ENCODE measurements at regions not wholly inside any gene's neighbourhood (a gene's known extent, or its start where the extent isn't known, plus 50 kb on each side); places are given as distances from the start of the nearest gene placed in this dataset.

DNA sequence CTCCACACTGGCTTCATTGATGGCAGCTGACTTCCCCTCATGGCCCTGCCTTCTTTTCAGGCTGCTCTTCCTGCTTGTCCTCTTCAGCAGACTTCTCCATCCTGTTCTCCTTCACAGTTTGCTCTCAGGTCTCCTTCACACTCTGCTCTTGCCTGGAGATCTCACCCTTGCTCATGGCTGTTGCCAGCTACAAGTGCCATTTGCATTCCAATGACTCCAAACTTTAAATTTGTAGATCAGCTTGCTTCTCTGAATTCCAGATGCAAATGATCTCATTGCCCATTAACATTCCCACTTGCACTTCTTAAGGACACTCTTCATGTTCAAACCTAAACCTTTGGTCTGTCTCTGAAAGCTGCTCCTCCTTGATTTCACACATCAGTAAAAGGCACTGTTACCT lies 343.0 kb downstream of the QKI start:
- DNase-seq (ENCODE audit: low read depth, low spot score), result no peak
- no peak for FAIRE-seq
- dilution Hi-C loops (cut with MboI; ENCODE audit: extremely low pct_ligation_motif_present, low sequenced_read_pairs), result no loop called here
- no peak overlapping the region for H3K9ac ChIP-seq (ENCODE audit: control insufficient read depth, extremely low read depth, insufficient read depth, low read length)
- H3K36me3 ChIP-seq (ENCODE audit: control insufficient read depth in 2 of 2, extremely low read depth in 1 of 2, insufficient read depth in 2 of 2, low read length in 2 of 2), result no peaks in the 10 kb centered on the region
- H3K4me2 ChIP-seq (ENCODE audit: control insufficient read depth, extremely low read depth, insufficient read depth, low read depth, low read length), result no peak overlapping the region
- no peak overlapping the region for H2AFZ ChIP-seq (ENCODE audit: control insufficient read depth, low read length)
- peaks cover 1% of the 10 kb centered on the region for H3K9me3 ChIP-seq (ENCODE audit: control insufficient read depth, low read depth, low read length)
- H3K27ac ChIP-seq (ENCODE audit: control insufficient read depth, insufficient read depth, low read length), result no peak overlapping the region
- H3K79me2 ChIP-seq (ENCODE audit: control insufficient read depth, insufficient read depth, low read length), result no peaks in the 10 kb centered on the region
- no peak for TF ChIP-seq CTCF (optimal IDR thresholded peaks at IDR 0.05 in 1 of 3, IDR thresholded peaks at IDR 0.05 in 1 of 3, conservative IDR thresholded peaks at IDR 0.05 in 1 of 3; ENCODE audit: extremely low read depth in 1 of 3, insufficient read depth in 2 of 3, low read length in 3 of 3)
- no peak for TF ChIP-seq EZH2 (IDR thresholded peaks at IDR 0.05; ENCODE audit: low read length)
- no peaks in the 10 kb centered on the region for H3K9me1 ChIP-seq (ENCODE audit: control insufficient read depth, extremely low read depth, insufficient read depth, low read length)
- H3K4me1 ChIP-seq (ENCODE audit: control insufficient read depth, extremely low read depth, insufficient read depth, low read length), result no peaks in the 10 kb centered on the region
- no peak overlapping the region for H3K4me3 ChIP-seq (ENCODE audit: control insufficient read depth in 2 of 3, extremely low read depth in 1 of 3, insufficient read depth in 2 of 3, low read depth in 1 of 3, low read length in 3 of 3)
- H3K27me3 ChIP-seq (ENCODE audit: control insufficient read depth, extremely low read depth, insufficient read depth, low read length), result no peaks in the 10 kb centered on the region
- H4K20me1 ChIP-seq (ENCODE audit: control insufficient read depth, extremely low read depth, insufficient read depth, low read length), result no peaks in the 10 kb centered on the region

DNA sequence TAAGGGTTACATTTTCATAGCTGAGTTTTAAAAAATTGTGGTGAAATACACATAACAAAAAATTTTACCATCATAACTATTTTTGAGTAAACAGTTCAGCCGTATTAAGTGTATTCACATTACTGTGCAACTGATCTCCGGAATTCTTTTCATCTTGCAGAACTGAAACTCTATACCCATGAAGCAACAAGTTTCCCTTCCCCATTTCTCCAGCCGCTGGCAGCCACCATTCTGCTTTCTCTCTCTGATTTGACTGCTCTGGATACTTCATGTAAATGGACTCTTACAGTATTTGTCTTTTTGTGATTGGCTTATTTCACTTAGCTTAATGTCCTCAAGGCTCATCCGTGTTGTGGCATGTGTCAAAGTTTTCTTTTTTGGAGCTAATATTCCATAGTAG lies 341.6 kb downstream of the QKI start:
- Histone ChIP-seq H3K36me3 (ENCODE audit: control insufficient read depth in 2 of 2, extremely low read depth in 1 of 2, insufficient read depth in 2 of 2, low read length in 2 of 2) (no peaks in the 10 kb centered on the region), H3K4me2 (ENCODE audit: control insufficient read depth, extremely low read depth, insufficient read depth, low read depth, low read length) (no peak overlapping the region), H2AFZ (ENCODE audit: control insufficient read depth, low read length) (no peak overlapping the region), H3K4me3 (ENCODE audit: control insufficient read depth in 2 of 3, extremely low read depth in 1 of 3, insufficient read depth in 2 of 3, low read depth in 1 of 3, low read length in 3 of 3) (no peak overlapping the region), H3K9me3 (ENCODE audit: control insufficient read depth, low read depth, low read length) (peaks cover 1% of the 10 kb centered on the region), H3K4me1 (ENCODE audit: control insufficient read depth, extremely low read depth, insufficient read depth, low read length) (peaks cover 5% of the 10 kb centered on the region), H3K9me1 (ENCODE audit: control insufficient read depth, extremely low read depth, insufficient read depth, low read length) (no peaks in the 10 kb centered on the region), H3K79me2 (ENCODE audit: control insufficient read depth, insufficient read depth, low read length) (no peaks in the 10 kb centered on the region), H4K20me1 (ENCODE audit: control insufficient read depth, extremely low read depth, insufficient read depth, low read length) (no peaks in the 10 kb centered on the region), H3K9ac (ENCODE audit: control insufficient read depth, extremely low read depth, insufficient read depth, low read length) (no peak overlapping the region), H3K27me3 (ENCODE audit: control insufficient read depth, extremely low read depth, insufficient read depth, low read length) (no peaks in the 10 kb centered on the region), H3K27ac (ENCODE audit: control insufficient read depth, insufficient read depth, low read length) (no peak overlapping the region)
- dilution Hi-C loops (cut with MboI; ENCODE audit: extremely low pct_ligation_motif_present, low sequenced_read_pairs), result no loop called here
- DNase-seq (ENCODE audit: low read depth, low spot score) (no peak), FAIRE-seq (no peak)
- TF ChIP-seq CTCF (optimal IDR thresholded peaks at IDR 0.05 in 1 of 3, IDR thresholded peaks at IDR 0.05 in 1 of 3, conservative IDR thresholded peaks at IDR 0.05 in 1 of 3; ENCODE audit: extremely low read depth in 1 of 3, insufficient read depth in 2 of 3, low read length in 3 of 3) (no peak), EZH2 (IDR thresholded peaks at IDR 0.05; ENCODE audit: low read length) (no peak)

Data from keratinocyte (primary cell).